ENCODE measurements at regions not wholly inside any gene's neighbourhood (a gene's known extent, or its start where the extent isn't known, plus 50 kb on each side); places are given as distances from the start of the nearest gene placed in this dataset.

DNA sequence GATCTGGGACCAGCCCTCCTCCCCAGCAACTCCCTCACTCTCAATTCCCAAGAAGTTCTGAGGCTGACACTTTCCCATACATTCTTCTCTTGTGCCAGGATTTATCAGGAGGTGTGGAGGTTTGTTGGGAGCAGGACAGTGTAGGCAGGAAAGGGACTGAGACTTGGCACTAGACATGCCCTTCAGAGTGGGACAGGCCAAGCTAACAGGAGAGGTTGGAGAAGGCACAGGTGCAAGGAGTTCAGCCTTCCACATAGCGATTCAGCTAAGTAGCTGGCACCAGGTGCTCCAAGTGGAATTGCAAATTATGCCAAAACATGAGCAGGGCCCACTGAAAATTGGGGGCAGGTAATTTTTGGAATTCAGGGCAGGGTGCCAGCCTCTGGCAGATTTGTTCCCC is 83.0 kb upstream of the DUSP10 start:
- TF ChIP-seq EZH2 (IDR thresholded peaks at IDR 0.05; ENCODE audit: low read depth): no peak
- TF ChIP-seq, protein P1, sequence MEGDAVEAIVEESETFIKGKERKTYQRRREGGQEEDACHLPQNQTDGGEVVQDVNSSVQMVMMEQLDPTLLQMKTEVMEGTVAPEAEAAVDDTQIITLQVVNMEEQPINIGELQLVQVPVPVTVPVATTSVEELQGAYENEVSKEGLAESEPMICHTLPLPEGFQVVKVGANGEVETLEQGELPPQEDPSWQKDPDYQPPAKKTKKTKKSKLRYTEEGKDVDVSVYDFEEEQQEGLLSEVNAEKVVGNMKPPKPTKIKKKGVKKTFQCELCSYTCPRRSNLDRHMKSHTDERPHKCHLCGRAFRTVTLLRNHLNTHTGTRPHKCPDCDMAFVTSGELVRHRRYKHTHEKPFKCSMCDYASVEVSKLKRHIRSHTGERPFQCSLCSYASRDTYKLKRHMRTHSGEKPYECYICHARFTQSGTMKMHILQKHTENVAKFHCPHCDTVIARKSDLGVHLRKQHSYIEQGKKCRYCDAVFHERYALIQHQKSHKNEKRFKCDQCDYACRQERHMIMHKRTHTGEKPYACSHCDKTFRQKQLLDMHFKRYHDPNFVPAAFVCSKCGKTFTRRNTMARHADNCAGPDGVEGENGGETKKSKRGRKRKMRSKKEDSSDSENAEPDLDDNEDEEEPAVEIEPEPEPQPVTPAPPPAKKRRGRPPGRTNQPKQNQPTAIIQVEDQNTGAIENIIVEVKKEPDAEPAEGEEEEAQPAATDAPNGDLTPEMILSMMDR (conservative IDR thresholded peaks at IDR 0.05): no peak
- H3K4me1 ChIP-seq (replicated peaks; ENCODE audit: insufficient read depth): peaks cover 38% of the 10 kb centered on the region
- ChIA-PET POLR2A (ENCODE audit: unreplicated experiment) (no interaction called here), CTCF (no interaction called here)
- no peak overlapping the region for H3K4me2 ChIP-seq
- H3K27me3 ChIP-seq (ENCODE audit: insufficient read depth, low read depth): no peaks in the 10 kb centered on the region
- no peaks in the 10 kb centered on the region for H3K79me2 ChIP-seq (ENCODE audit: low read depth)
- peaks cover 17% of the 10 kb centered on the region for H3F3A ChIP-seq (ENCODE audit: insufficient read depth, low read depth)
- intact Hi-C loops (cut with micrococcal nuclease; ENCODE audit: unreplicated experiment): loop anchor here (10.0 kb wide), 1 partner anchor 630 kb away; no protein-coding TSS in a partner anchor
- BruUV-seq (replicated peaks): no TSS peak
- H2AFZ ChIP-seq: no peak overlapping the region
- H3K9me3 ChIP-seq (ENCODE audit: insufficient read depth, low read depth): no peaks in the 10 kb centered on the region; the same call in 1 of the 2 replicates
- no peaks in the 10 kb centered on the region for H4K20me1 ChIP-seq (ENCODE audit: insufficient read depth)
- H3K36me3 ChIP-seq (ENCODE audit: low read depth): no peaks in the 10 kb centered on the region
- no peak overlapping the region for H3K4me3 ChIP-seq
- DNase-seq: no peak
- H3K27ac ChIP-seq: no peak overlapping the region
- H3K9me2 ChIP-seq (ENCODE audit: insufficient read depth): no peaks in the 10 kb centered on the region

DNA sequence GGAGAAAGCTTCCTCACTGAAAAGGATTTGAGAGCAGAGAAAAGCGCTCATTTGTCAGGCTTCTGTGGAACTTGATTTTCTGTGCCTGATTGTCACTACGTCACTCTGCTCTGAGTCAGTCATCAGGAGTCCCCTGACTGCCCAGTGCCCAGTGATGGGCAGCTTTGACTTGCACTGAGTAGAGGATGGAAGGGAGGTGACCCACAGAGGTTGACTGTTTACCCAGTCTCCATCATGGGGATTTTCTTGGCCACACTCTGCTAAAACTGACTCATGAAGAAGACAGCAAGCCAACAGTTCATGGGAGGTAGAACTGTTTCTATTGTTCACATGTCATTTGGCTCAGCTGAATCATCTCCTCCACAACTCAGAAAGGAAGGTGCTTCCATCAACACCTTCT is 82.1 kb upstream of the DUSP10 start:
- CTCF ChIA-PET: no interaction called here
- H3K27me3 ChIP-seq (ENCODE audit: insufficient read depth, low read depth): no peaks in the 10 kb centered on the region
- no peaks in the 10 kb centered on the region for H3K79me2 ChIP-seq (ENCODE audit: low read depth)
- no peaks in the 10 kb centered on the region for H4K20me1 ChIP-seq (ENCODE audit: insufficient read depth)
- H3K9me3 ChIP-seq (ENCODE audit: insufficient read depth, low read depth): no peaks in the 10 kb centered on the region; the same call in 1 of the 2 replicates
- no TSS peak for BruUV-seq (replicated peaks)
- peaks cover 17% of the 10 kb centered on the region for H3F3A ChIP-seq (ENCODE audit: insufficient read depth, low read depth)
- TF ChIP-seq, protein P1 (conservative IDR thresholded peaks at IDR 0.05): no peak
- no peak for TF ChIP-seq EZH2 (IDR thresholded peaks at IDR 0.05; ENCODE audit: low read depth)
- intact Hi-C loops (cut with micrococcal nuclease; ENCODE audit: unreplicated experiment): loop anchor here (10.0 kb wide), 1 partner anchor 631 kb away; no protein-coding TSS in a partner anchor
- peak overlapping the region; percentile 2; the same call in 1 of the 2 replicates for H3K4me2 ChIP-seq
- H2AFZ ChIP-seq: no peak overlapping the region
- DNase-seq: peak; percentile 52 to 70
- peak overlapping the region; percentile 29; the same call in 1 of the 2 replicates for H3K27ac ChIP-seq
- no peaks in the 10 kb centered on the region for H3K9me2 ChIP-seq (ENCODE audit: insufficient read depth)
- POLR2A ChIA-PET (ENCODE audit: unreplicated experiment): no interaction called here
- no peak overlapping the region for H3K4me3 ChIP-seq
- no peaks in the 10 kb centered on the region for H3K36me3 ChIP-seq (ENCODE audit: low read depth)
- H3K4me1 ChIP-seq (replicated peaks; ENCODE audit: insufficient read depth): peaks cover 29% of the 10 kb centered on the region

DNA sequence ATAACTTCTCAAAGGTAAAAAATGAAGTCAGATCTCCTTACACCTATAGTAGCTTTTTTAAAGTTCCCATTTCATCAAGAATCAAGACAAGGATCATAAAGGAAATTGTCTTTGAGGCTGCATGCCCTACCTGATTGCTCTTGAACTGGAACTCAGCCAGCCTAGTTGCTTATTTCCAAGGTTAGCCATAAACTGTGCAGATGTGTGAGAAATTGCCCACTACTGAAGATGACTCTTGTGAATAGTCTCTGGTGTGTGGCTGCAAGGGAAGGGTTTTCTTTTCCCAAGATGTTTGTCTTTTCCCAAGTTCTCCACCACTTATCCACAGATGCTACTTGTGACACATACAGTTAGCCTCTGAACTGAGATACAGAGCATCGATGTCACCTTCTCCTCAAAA is 81.7 kb upstream of the DUSP10 start:
- intact Hi-C loops (cut with micrococcal nuclease; ENCODE audit: unreplicated experiment): loop anchor here (10.0 kb wide), 1 partner anchor 631 kb away; no protein-coding TSS in a partner anchor
- no peaks in the 10 kb centered on the region for H3K27me3 ChIP-seq (ENCODE audit: insufficient read depth, low read depth)
- no peaks in the 10 kb centered on the region for H3K79me2 ChIP-seq (ENCODE audit: low read depth)
- peak overlapping the region; percentile 2; the same call in 1 of the 2 replicates for H3K4me2 ChIP-seq
- no peak overlapping the region for H3K4me3 ChIP-seq
- no TSS peak for BruUV-seq (replicated peaks)
- H3K9me3 ChIP-seq (ENCODE audit: insufficient read depth, low read depth): no peaks in the 10 kb centered on the region; the same call in 1 of the 2 replicates
- ChIA-PET CTCF (no interaction called here), POLR2A (ENCODE audit: unreplicated experiment) (no interaction called here)
- H3K4me1 ChIP-seq (replicated peaks; ENCODE audit: insufficient read depth): peaks cover 28% of the 10 kb centered on the region
- no peaks in the 10 kb centered on the region for H3K36me3 ChIP-seq (ENCODE audit: low read depth)
- H3F3A ChIP-seq (ENCODE audit: insufficient read depth, low read depth): peaks cover 17% of the 10 kb centered on the region
- H3K27ac ChIP-seq: peak overlapping the region; percentile 29; the same call in 1 of the 2 replicates
- DNase-seq: no peak
- H4K20me1 ChIP-seq (ENCODE audit: insufficient read depth): no peaks in the 10 kb centered on the region
- TF ChIP-seq EZH2 (IDR thresholded peaks at IDR 0.05; ENCODE audit: low read depth): no peak
- TF ChIP-seq, protein P1 (conservative IDR thresholded peaks at IDR 0.05): no peak
- H3K9me2 ChIP-seq (ENCODE audit: insufficient read depth): no peaks in the 10 kb centered on the region
- H2AFZ ChIP-seq: no peak overlapping the region

All from PC-9 (cell line).